ENCODE measurements at regions not wholly inside any gene's neighbourhood (a gene's known extent, or its start where the extent isn't known, plus 50 kb on each side); places are given as distances from the start of the nearest gene placed in this dataset.

DNA sequence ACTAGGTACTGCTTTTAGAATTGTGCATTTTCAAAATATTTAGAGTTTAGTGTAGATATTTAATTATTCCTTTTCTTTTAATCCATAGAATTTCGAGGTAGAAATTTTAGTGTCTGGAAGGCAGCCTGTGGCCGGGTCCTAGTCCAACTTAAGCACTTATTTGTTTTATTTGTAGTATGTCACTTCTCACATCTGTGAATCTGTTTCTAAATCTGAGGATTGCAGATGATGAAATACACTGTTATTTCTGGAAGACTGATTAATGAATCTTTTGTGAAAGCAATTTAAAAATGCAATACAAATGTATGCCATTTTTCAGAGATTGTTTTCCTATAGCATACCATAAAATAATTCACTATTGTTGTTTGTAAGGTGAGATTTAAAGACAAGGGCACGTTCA is 483.9 kb upstream of the TRIB2 start:
- ATAC-seq (replicated peaks in 1 of 2) (no peak), DNase-seq (no peak)
- no peaks in the 10 kb centered on the region for H3K4me1 Mint-ChIP-seq (ENCODE audit: low read depth)
- no peak overlapping the region for H3K4me3 Mint-ChIP-seq
- peaks cover 0 to 3% of the 10 kb centered on the region in 2 donors for H3K9me3 Mint-ChIP-seq
- H3K27me3 Mint-ChIP-seq (ENCODE audit: low read depth) = no peaks in the 10 kb centered on the region
- H3K27ac Mint-ChIP-seq = no peak overlapping the region
- H3K36me3 Mint-ChIP-seq (ENCODE audit: insufficient read depth in 2 of 2) = peaks cover 0 to 2% of the 10 kb centered on the region in 2 donors

DNA sequence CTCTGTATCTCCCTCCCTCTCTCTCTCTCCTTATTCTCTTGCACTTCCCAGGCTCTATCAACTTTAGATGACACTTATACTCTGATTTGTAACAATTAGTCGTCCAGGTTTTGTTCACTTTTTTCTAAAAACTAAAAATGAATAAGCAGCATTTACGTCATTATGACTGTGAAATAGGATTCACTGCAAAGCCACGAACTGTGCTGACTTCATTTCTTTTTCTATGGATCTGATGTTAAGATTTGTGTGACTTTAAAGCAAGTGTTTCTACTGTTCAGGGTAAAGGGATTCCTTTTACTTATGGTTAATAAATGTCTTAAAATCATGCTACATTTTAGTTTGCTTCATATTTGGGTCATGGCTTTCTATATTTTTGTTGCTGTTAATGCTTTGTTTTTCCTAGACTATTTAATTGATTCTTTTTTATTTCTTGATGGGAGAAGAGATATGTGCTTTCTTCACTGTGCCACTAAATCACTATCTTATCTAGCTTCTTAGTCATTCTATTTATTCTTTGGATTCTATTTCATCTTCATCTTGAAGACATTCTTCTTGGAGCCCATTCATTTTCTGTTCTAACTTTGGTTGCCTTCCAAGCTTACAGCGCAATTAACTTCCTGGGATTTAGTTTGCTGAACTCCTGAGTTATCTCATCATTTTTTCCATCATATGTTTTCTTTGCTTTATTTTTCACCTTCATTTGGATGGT is 480.4 kb upstream of the TRIB2 start:
- Mint-ChIP-seq H3K4me1 (ENCODE audit: low read depth) (no peaks in the 10 kb centered on the region), H3K27ac (no peak overlapping the region), H3K36me3 (ENCODE audit: insufficient read depth in 2 of 2) (no peaks in the 10 kb centered on the region), H3K4me3 (no peak overlapping the region), H3K9me3 (no peaks in the 10 kb centered on the region), H3K27me3 (ENCODE audit: low read depth) (no peaks in the 10 kb centered on the region)
- ATAC-seq (replicated peaks in 1 of 2) (peak in 1 of 2 donors; percentile 21), DNase-seq (no peak)

DNA sequence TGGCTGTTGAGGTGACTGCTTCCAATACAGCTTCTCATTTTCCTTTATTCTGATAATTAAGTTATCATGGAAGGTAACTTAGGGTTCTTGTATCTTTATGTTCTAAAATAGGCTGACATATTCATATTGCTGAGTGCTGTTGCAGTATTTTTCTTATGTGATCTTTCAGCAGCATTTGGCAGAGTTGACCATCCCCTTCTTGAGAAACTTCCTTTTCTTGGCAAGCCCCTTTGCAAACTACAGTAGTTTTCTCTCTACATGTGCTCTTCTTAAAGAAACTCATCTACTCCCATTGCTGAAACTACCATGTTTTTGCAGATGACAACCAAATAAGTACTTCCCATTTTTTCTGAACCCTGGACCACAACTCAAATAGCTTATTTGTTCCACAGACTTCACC is 476.5 kb upstream of the TRIB2 start:
- Mint-ChIP-seq H3K36me3 (ENCODE audit: insufficient read depth in 2 of 2) (no peaks in the 10 kb centered on the region), H3K27ac (no peak overlapping the region), H3K4me1 (ENCODE audit: low read depth) (no peaks in the 10 kb centered on the region), H3K4me3 (no peak overlapping the region), H3K27me3 (ENCODE audit: low read depth) (no peaks in the 10 kb centered on the region), H3K9me3 (no peaks in the 10 kb centered on the region)
- no peak for DNase-seq
- no peak for ATAC-seq (replicated peaks in 1 of 2)

DNA sequence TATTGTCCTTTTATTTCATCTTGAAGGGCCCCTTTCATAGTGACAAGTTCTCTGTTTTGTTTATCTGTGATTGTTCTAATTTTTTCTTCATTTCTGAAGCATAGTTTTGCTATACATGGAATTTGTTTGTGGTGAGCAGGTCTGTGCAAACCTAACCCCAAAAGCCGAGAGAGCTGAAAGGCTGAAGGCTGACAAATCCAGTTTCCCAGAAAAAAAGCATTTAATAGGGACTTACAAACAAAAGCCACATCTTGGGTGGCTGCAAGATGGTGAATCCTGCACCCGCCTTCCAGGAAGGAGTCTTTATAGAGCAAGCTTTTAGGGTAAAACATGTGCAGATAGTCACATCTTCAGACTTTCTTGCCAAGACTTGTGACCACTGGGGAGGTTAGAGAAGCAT is 473.4 kb upstream of the TRIB2 start:
- ATAC-seq (replicated peaks in 1 of 2) = no peak
- Mint-ChIP-seq H3K4me3 (no peak overlapping the region), H3K27me3 (ENCODE audit: low read depth) (no peaks in the 10 kb centered on the region), H3K9me3 (no peaks in the 10 kb centered on the region), H3K27ac (no peak overlapping the region), H3K36me3 (ENCODE audit: insufficient read depth in 2 of 2) (no peaks in the 10 kb centered on the region), H3K4me1 (ENCODE audit: low read depth) (no peaks in the 10 kb centered on the region)
- DNase-seq = no peak

DNA sequence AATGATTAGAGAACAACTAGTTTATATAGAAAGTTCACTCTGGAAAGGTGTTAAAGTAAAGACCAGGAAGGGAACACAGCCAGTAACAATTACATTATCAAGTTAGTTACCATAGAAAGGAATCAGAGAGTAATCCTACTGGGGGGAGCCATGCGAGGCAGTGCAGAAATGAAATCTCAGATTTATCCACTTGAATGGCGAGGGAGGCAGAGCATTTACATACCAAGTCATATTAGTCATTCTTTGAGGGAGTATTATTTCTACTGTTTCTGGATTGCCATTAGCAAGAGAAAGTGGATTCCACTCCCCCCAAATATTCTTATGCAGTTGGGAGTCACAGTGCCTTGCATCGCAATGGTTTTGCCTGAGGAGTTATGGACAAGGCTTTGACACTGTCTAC is 472.7 kb upstream of the TRIB2 start:
- H3K27ac Mint-ChIP-seq = no peak overlapping the region
- H3K27me3 Mint-ChIP-seq (ENCODE audit: low read depth) = no peaks in the 10 kb centered on the region
- ATAC-seq (replicated peaks in 1 of 2) (no peak), DNase-seq (no peak)
- H3K4me3 Mint-ChIP-seq = no peak overlapping the region
- no peaks in the 10 kb centered on the region for H3K9me3 Mint-ChIP-seq
- H3K36me3 Mint-ChIP-seq (ENCODE audit: insufficient read depth in 2 of 2) = no peaks in the 10 kb centered on the region
- H3K4me1 Mint-ChIP-seq (ENCODE audit: low read depth) = no peaks in the 10 kb centered on the region

DNA sequence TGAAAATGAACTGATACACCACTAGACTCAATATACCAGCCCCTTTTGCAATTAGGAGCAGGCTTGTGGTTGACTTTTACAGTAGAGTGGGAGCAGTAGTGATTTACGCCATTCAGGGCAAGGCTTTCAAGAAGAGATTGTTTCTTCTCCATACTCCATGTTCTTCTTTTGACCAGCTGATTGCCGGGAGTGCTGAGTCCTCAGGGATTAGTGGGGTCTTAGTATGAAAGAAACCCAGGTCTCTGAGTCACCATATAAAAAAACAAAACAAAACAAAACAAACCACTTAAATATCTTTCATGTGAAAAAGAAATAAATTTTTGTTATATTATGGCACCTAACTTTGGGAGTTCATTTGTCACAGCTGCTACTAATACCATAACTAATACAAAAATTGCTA is 465.6 kb upstream of the TRIB2 start:
- H3K9me3 Mint-ChIP-seq = peaks cover 0 to 3% of the 10 kb centered on the region in 2 donors
- no peak for DNase-seq
- no peak overlapping the region for H3K4me3 Mint-ChIP-seq
- no peak for ATAC-seq (replicated peaks in 1 of 2)
- H3K27me3 Mint-ChIP-seq (ENCODE audit: low read depth) = no peaks in the 10 kb centered on the region
- no peak overlapping the region for H3K27ac Mint-ChIP-seq
- no peaks in the 10 kb centered on the region for H3K4me1 Mint-ChIP-seq (ENCODE audit: low read depth)
- H3K36me3 Mint-ChIP-seq (ENCODE audit: insufficient read depth in 2 of 2) = peaks cover 0 to 3% of the 10 kb centered on the region in 2 donors

DNA sequence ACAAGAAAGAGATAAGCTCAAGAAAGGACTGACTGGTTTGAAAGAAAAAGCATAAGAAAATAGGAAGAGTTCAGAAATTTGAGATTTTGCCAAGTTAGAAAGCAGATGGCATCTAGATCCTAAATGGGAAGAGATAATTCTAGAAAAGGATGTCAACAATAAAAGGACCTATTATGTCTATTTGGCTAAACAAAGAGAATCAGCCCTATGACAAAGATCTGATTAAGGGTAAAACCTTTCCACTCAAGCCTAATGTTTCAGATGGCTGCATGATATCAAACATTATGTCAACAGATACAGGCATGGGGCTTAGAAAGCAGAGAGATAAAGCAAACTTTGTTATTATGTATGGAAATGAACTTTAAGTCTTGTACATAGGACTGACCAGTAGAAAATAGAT is 465.0 kb upstream of the TRIB2 start:
- DNase-seq (no peak), ATAC-seq (replicated peaks in 1 of 2) (no peak)
- Mint-ChIP-seq H3K27me3 (ENCODE audit: low read depth) (no peaks in the 10 kb centered on the region), H3K27ac (no peak overlapping the region), H3K36me3 (ENCODE audit: insufficient read depth in 2 of 2) (peaks cover 0 to 3% of the 10 kb centered on the region in 2 donors), H3K4me3 (no peak overlapping the region), H3K9me3 (peaks cover 0 to 3% of the 10 kb centered on the region in 2 donors), H3K4me1 (ENCODE audit: low read depth) (no peaks in the 10 kb centered on the region)

DNA sequence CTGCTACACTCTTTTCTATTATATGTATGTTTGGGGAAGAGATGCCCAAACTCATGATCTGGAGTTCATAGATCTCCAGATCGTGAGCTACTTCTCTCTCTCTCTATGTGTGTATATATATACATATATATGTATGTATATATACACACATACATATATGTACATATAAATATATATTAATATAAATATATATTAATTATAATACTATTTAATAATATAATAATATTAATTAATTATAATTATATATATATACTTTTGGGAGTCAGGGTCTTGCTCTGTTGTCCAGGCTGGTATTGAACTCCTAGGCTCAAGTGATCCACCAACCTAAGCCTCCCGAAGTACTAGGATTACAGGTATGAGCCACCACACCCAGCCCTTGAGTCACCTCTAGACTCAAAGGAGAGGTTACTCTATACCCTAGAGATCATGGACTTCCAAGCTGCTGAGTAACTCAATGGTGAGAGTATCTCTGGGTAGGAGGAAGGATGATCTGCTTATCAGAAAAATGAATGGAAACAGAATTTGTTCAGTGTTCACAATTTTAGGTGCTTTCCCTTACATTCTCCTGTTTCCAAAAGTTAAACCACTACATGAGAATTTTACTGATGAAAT is 463.5 kb upstream of the TRIB2 start:
- DNase-seq (no peak), ATAC-seq (replicated peaks in 1 of 2) (no peak)
- Mint-ChIP-seq H3K27ac (no peak overlapping the region), H3K4me1 (ENCODE audit: low read depth) (no peaks in the 10 kb centered on the region), H3K9me3 (peaks cover 0 to 3% of the 10 kb centered on the region in 2 donors), H3K27me3 (ENCODE audit: low read depth) (no peaks in the 10 kb centered on the region), H3K4me3 (no peak overlapping the region), H3K36me3 (ENCODE audit: insufficient read depth in 2 of 2) (peaks cover 0 to 3% of the 10 kb centered on the region in 2 donors)

DNA sequence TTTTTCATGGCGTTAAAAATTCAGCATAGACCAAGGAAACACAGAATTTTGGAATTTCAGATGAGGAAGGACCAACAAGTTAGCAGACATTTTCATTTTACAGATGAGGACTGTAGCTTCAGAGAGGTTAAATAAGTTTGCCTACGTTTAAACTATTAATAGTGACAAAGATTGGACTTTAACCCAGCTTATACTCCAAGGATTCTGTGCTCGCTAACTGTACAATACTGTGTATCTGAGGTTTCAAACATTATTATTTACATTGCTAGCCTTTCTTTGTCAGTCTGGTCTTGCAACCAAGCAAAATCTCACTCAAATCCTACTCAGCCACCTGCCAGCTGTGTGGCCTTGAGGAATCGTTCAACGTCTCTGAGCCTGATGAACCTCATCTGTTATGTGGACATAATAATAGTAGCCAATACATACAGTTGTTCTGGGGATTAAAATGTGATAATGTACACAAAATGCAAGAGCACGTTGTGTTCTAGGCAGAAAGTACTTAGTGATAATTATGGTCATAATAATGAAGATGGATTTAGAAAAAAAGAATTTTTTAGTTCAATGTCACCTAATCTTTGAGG is 462.4 kb upstream of the TRIB2 start:
- DNase-seq = no peak
- no peaks in the 10 kb centered on the region for H3K27me3 Mint-ChIP-seq (ENCODE audit: low read depth)
- no peak for ATAC-seq (replicated peaks in 1 of 2)
- H3K4me3 Mint-ChIP-seq = no peak overlapping the region
- H3K9me3 Mint-ChIP-seq = peaks cover 0 to 3% of the 10 kb centered on the region in 2 donors
- H3K27ac Mint-ChIP-seq = no peak overlapping the region
- H3K4me1 Mint-ChIP-seq (ENCODE audit: low read depth) = no peaks in the 10 kb centered on the region
- peaks cover 0 to 3% of the 10 kb centered on the region in 2 donors for H3K36me3 Mint-ChIP-seq (ENCODE audit: insufficient read depth in 2 of 2)

DNA sequence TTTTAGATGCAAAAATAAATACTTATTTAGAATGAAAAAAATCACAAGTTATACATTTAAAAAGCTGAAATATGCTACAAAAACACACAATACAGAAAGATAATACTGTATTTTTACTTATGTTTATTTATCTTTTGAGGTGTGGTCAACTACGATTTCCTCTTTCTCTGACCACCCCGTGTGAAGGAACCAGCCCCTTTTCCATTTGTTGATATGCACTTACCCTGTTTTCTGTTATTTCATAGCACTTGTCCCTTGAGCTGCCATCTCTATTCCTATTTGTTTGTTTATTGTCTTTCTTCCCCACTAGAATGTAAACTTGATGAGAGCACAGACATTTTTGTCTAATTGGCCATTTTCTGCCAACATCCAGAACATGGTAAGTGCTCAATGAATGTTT is 460.5 kb upstream of the TRIB2 start:
- H3K27me3 Mint-ChIP-seq (ENCODE audit: low read depth) = no peaks in the 10 kb centered on the region
- H3K36me3 Mint-ChIP-seq (ENCODE audit: insufficient read depth in 2 of 2) = no peaks in the 10 kb centered on the region

DNA sequence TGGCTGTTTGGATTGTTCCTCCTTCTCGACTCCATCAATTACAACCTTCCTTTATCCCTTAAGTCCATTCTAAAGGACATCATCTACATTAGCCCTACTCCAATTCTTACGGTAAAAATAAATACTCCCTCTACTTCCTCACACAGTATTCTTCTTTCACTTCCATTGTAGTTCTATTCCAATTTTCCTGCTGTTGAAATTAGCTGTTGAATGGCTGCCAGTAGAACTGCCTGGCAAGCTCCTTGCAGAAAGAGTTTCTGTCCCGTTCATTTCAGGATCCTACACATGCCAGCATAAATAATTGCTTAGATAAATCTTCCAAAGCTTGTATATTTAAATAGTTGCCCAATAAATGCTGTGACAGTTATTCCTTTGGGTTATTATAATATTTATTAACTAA is 459.3 kb upstream of the TRIB2 start:
- H3K4me3 Mint-ChIP-seq = no peak overlapping the region
- ATAC-seq (replicated peaks in 1 of 2) = no peak
- H3K9me3 Mint-ChIP-seq = no peaks in the 10 kb centered on the region
- H3K4me1 Mint-ChIP-seq (ENCODE audit: low read depth) = peaks cover 2% of the 10 kb centered on the region
- no peak overlapping the region for H3K27ac Mint-ChIP-seq
- H3K36me3 Mint-ChIP-seq (ENCODE audit: insufficient read depth in 2 of 2) = no peaks in the 10 kb centered on the region
- no peak for DNase-seq
- no peaks in the 10 kb centered on the region for H3K27me3 Mint-ChIP-seq (ENCODE audit: low read depth)

More for the DNA sequence above, 460.5 kb upstream of the TRIB2 start:
- DNase-seq (no peak), ATAC-seq (replicated peaks in 1 of 2) (no peak)
- H3K4me1 Mint-ChIP-seq (ENCODE audit: low read depth) = no peaks in the 10 kb centered on the region
- H3K9me3 Mint-ChIP-seq = no peaks in the 10 kb centered on the region
- H3K27ac Mint-ChIP-seq = no peak overlapping the region
- H3K4me3 Mint-ChIP-seq = no peak overlapping the region

DNA sequence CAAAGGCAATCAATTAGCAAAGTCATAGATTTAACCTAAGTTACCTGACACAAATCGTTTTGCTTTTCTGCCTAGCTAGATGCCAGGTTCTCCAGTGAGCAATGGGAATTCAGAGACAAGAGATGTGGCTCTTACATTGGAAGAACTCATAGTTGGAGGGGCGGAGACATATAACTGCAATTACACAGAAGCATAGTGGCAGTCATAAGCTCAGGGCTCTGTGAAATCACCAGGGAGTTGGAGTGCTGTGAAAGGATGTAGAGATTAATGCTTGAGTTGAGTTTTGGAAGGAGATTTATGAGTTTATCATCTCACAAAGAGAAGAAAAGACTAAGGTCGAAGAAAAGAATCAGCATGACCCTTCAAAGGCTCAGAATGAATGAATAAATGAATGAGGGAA is 457.2 kb upstream of the TRIB2 start:
- no peak overlapping the region for H3K27ac Mint-ChIP-seq
- no peak overlapping the region for H3K4me3 Mint-ChIP-seq
- ATAC-seq (replicated peaks in 1 of 2) (no peak), DNase-seq (no peak)
- no peaks in the 10 kb centered on the region for H3K9me3 Mint-ChIP-seq
- H3K4me1 Mint-ChIP-seq (ENCODE audit: low read depth) = peaks cover 17% of the 10 kb centered on the region
- H3K36me3 Mint-ChIP-seq (ENCODE audit: insufficient read depth in 2 of 2) = no peaks in the 10 kb centered on the region
- no peaks in the 10 kb centered on the region for H3K27me3 Mint-ChIP-seq (ENCODE audit: low read depth)

DNA sequence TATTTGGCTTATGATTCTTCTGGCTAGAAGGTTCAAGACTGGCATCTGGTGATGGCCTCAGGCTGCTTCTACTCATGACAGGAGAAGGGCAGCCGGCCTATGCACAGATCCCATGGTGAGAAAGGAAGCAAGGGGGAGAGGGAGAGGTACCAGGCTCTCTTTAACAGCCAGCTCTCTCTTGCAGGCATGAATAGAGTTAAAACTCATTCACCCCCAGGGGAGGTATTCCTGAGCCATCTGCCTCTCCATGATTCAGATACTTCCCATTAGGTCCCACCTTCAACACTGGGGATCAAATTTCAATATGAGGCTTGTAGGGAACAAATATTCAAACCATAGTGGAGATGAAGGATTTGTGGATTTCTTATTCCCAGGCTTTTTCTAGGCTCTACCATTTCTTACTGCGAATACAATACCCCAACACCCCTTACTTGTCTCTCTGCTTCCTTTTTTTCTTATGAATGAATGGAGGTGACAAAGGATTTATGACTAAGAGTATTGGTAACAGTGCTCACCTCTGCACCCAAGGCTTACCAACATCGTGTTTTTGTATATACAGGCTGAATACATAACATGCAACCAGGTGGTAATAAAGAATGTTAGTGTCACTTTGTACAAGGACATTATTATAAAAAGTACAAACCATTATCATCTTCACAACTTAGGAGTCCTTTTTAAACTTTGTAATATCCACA is 454.6 kb upstream of the TRIB2 start:
- Mint-ChIP-seq H3K4me1 (ENCODE audit: low read depth) (peaks cover 23% of the 10 kb centered on the region), H3K9me3 (no peaks in the 10 kb centered on the region), H3K27me3 (ENCODE audit: low read depth) (no peaks in the 10 kb centered on the region), H3K4me3 (no peak overlapping the region), H3K27ac (no peak overlapping the region), H3K36me3 (ENCODE audit: insufficient read depth in 2 of 2) (no peaks in the 10 kb centered on the region)
- DNase-seq (no peak), ATAC-seq (replicated peaks in 1 of 2) (no peak)
